ENCODE measurements at regions not wholly inside any gene's neighbourhood (a gene's known extent, or its start where the extent isn't known, plus 50 kb on each side); places are given as distances from the start of the nearest gene placed in this dataset.

DNA sequence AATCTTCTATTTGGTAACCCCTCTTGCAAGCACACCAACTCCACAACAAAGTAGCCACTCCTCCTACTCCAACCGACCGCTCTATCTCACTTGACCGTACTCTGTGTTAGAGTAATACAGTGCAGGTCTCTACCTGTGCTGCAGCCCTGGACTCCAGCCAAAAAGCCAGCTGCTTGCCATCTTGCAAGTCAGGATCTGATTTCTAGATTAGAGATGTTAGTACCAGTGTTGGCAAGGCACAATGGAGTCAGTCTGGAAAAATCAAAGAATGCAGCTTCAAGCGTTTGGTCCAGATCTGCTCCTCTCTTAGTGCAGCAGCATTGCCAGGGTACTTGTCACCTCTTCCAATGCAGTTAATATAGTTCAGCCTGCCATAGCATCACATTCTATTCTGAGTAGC is 477.6 kb downstream of the ZSWIM6 start:
- no peaks in the 10 kb centered on the region for H3K4me1 Mint-ChIP-seq (ENCODE audit: low read depth)
- H3K9me3 Mint-ChIP-seq, result no peaks in the 10 kb centered on the region
- no peaks in the 10 kb centered on the region for H3K36me3 Mint-ChIP-seq (ENCODE audit: insufficient read depth in 2 of 2)
- H3K27me3 Mint-ChIP-seq (ENCODE audit: low read depth), result no peaks in the 10 kb centered on the region
- ATAC-seq (replicated peaks in 1 of 2), result no peak
- no peak overlapping the region for H3K4me3 Mint-ChIP-seq
- DNase-seq, result no peak
- H3K27ac Mint-ChIP-seq, result no peak overlapping the region

GRCh38 chr5:61811052-61811451 is 479.0 kb downstream of the ZSWIM6 start:
- no peak for DNase-seq
- ATAC-seq (replicated peaks in 1 of 2), result no peak
- Mint-ChIP-seq H3K27me3 (ENCODE audit: low read depth) (no peaks in the 10 kb centered on the region), H3K4me3 (no peak overlapping the region), H3K4me1 (ENCODE audit: low read depth) (no peaks in the 10 kb centered on the region), H3K27ac (no peak overlapping the region), H3K9me3 (no peaks in the 10 kb centered on the region), H3K36me3 (ENCODE audit: insufficient read depth in 2 of 2) (no peaks in the 10 kb centered on the region)

- no peak for DNase-seq
- Mint-ChIP-seq H3K9me3 (no peaks in the 10 kb centered on the region), H3K4me3 (no peak overlapping the region), H3K36me3 (ENCODE audit: insufficient read depth in 2 of 2) (no peaks in the 10 kb centered on the region), H3K4me1 (ENCODE audit: low read depth) (no peaks in the 10 kb centered on the region), H3K27ac (no peak overlapping the region), H3K27me3 (ENCODE audit: low read depth) (peaks cover under 1% of the 10 kb centered on the region)
- ATAC-seq (replicated peaks in 1 of 2), result no peak
These were observed 481.3 kb downstream of the ZSWIM6 start for GRCh38 chr5:61813361-61813760.

- ATAC-seq (replicated peaks in 1 of 2) (no peak), DNase-seq (no peak)
- H3K27ac Mint-ChIP-seq, result no peak overlapping the region
- no peaks in the 10 kb centered on the region for H3K36me3 Mint-ChIP-seq (ENCODE audit: insufficient read depth in 2 of 2)
- no peaks in the 10 kb centered on the region for H3K4me1 Mint-ChIP-seq (ENCODE audit: low read depth)
- H3K4me3 Mint-ChIP-seq, result no peak overlapping the region
- H3K27me3 Mint-ChIP-seq (ENCODE audit: low read depth), result peaks cover 10% of the 10 kb centered on the region
- peaks cover 0 to 2% of the 10 kb centered on the region in 2 donors for H3K9me3 Mint-ChIP-seq
These were observed 483.3 kb downstream of the ZSWIM6 start for GRCh38 chr5:61815339-61815738.

- no peaks in the 10 kb centered on the region for H3K4me1 Mint-ChIP-seq (ENCODE audit: low read depth)
- ATAC-seq (replicated peaks in 1 of 2) (no peak), DNase-seq (no peak)
- H3K4me3 Mint-ChIP-seq, result no peak overlapping the region
- no peak overlapping the region for H3K27ac Mint-ChIP-seq
- peaks cover 0 to 2% of the 10 kb centered on the region in 2 donors for H3K9me3 Mint-ChIP-seq
- H3K27me3 Mint-ChIP-seq (ENCODE audit: low read depth), result peaks cover 10% of the 10 kb centered on the region
- no peaks in the 10 kb centered on the region for H3K36me3 Mint-ChIP-seq (ENCODE audit: insufficient read depth in 2 of 2)
These were observed 484.1 kb downstream of the ZSWIM6 start for GRCh38 chr5:61816146-61816545.

GRCh38 chr5:61816585-61817450 is 484.8 kb downstream of the ZSWIM6 start:
- no peaks in the 10 kb centered on the region for H3K36me3 Mint-ChIP-seq (ENCODE audit: insufficient read depth in 2 of 2)
- H3K27ac Mint-ChIP-seq, result no peak overlapping the region
- no peak for DNase-seq
- peaks cover 0 to 2% of the 10 kb centered on the region in 2 donors for H3K9me3 Mint-ChIP-seq
- no peak for ATAC-seq (replicated peaks in 1 of 2)
- H3K4me3 Mint-ChIP-seq, result no peak overlapping the region
- peaks cover 10% of the 10 kb centered on the region for H3K27me3 Mint-ChIP-seq (ENCODE audit: low read depth)
- H3K4me1 Mint-ChIP-seq (ENCODE audit: low read depth), result no peaks in the 10 kb centered on the region

GRCh38 chr5:61817472-61818326 is 485.6 kb downstream of the ZSWIM6 start:
- H3K36me3 Mint-ChIP-seq (ENCODE audit: insufficient read depth in 2 of 2), result no peaks in the 10 kb centered on the region
- H3K27me3 Mint-ChIP-seq (ENCODE audit: low read depth), result peaks cover 10% of the 10 kb centered on the region
- H3K4me3 Mint-ChIP-seq, result no peak overlapping the region
- peaks cover 0 to 2% of the 10 kb centered on the region in 2 donors for H3K9me3 Mint-ChIP-seq
- no peak for DNase-seq
- no peak for ATAC-seq (replicated peaks in 1 of 2)
- H3K27ac Mint-ChIP-seq, result no peak overlapping the region
- no peaks in the 10 kb centered on the region for H3K4me1 Mint-ChIP-seq (ENCODE audit: low read depth)

DNA sequence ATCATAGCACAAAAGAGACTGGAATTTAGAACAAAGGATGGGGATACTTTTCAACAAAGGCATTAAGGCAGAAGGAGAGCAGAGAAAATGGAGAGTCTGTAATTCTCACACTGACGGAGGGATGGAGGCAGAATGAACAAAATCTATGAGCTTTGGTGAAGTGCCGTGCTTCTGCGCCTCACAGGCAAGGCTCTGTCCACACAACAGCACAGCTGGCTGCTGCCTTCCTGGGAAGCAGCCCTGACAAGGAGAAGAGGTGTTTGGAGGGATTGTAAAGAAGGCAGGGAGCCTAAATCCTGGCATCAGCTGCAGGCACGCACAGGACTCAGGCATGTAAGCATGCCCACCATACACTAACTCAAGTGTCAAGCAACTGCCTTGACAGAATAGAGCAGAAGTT is 485.2 kb upstream of the KIF2A start:
- H3K36me3 Mint-ChIP-seq (ENCODE audit: insufficient read depth in 2 of 2), result no peaks in the 10 kb centered on the region
- no peak for DNase-seq
- no peak for ATAC-seq (replicated peaks in 1 of 2)
- no peaks in the 10 kb centered on the region for H3K4me1 Mint-ChIP-seq (ENCODE audit: low read depth)
- peaks cover 0 to 2% of the 10 kb centered on the region in 2 donors for H3K9me3 Mint-ChIP-seq
- H3K27me3 Mint-ChIP-seq (ENCODE audit: low read depth), result peaks cover 10% of the 10 kb centered on the region
- H3K27ac Mint-ChIP-seq, result no peak overlapping the region
- no peak overlapping the region for H3K4me3 Mint-ChIP-seq

DNA sequence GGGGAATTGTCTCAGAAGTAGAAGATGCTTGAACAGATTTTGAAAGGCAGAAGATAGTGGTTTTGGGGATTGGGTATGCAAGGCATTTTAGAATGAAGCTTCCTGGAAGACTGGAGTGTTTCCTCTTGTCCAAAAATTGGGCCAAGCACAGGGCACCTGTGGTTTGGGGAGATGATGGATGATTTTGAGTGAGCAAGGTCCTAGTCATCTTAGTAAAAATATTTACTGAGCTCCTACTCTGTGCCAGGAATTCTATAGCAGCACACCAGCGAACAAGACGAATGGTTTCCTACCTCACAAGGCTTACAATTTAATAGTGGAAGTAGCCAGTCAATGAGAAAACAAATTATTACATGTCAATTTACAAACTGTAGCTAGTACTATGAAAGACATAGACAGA is 484.4 kb upstream of the KIF2A start:
- Mint-ChIP-seq H3K27me3 (ENCODE audit: low read depth) (peaks cover 10% of the 10 kb centered on the region), H3K27ac (no peak overlapping the region), H3K9me3 (peaks cover 0 to 2% of the 10 kb centered on the region in 2 donors), H3K36me3 (ENCODE audit: insufficient read depth in 2 of 2) (no peaks in the 10 kb centered on the region), H3K4me1 (ENCODE audit: low read depth) (no peaks in the 10 kb centered on the region), H3K4me3 (no peak overlapping the region)
- DNase-seq (no peak), ATAC-seq (replicated peaks in 1 of 2) (no peak)

DNA sequence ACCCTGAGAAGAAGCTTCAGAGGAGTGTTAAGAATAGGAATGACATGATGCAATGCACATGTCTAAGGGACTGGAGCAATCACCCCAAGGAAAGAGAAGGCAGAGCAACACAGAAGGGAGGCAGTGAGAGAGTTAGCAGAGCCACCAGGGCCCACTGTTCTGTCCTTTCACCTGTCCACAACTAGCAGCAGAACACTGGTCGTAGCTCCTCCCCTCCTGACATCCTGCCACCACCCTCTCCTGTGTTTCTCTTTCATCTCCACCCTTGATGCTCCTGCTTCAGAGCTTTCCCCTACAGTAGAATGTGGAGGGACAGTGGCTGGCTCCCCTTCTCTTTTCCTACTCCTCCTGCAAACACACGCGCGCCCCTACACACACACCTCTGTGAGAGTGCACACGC is 483.4 kb upstream of the KIF2A start:
- H3K4me3 Mint-ChIP-seq, result no peak overlapping the region
- no peak for DNase-seq
- H3K27me3 Mint-ChIP-seq (ENCODE audit: low read depth), result peaks cover 10% of the 10 kb centered on the region
- no peak for ATAC-seq (replicated peaks in 1 of 2)
- H3K4me1 Mint-ChIP-seq (ENCODE audit: low read depth), result no peaks in the 10 kb centered on the region
- H3K9me3 Mint-ChIP-seq, result peaks cover 0 to 2% of the 10 kb centered on the region in 2 donors
- no peaks in the 10 kb centered on the region for H3K36me3 Mint-ChIP-seq (ENCODE audit: insufficient read depth in 2 of 2)
- no peak overlapping the region for H3K27ac Mint-ChIP-seq

DNA sequence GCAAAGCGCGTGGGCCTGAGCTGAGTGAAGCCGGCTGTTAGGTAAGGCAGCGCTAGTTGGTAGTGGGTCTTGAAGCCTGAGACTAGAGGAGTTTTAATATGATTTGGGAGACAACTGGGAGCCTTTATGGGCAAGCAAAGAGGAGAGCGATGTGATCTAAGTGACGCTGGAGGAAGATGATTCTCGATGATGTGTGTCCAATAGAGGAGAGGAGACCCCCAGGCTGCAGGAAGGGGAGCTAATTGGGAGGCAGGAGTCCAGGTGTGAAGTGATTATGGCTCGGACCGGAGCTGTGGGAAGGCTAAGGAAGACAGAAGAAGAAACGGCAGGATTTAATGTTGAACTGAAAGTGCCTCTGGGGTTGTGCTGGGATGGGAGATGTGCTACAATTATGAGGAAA is 482.9 kb upstream of the KIF2A start:
- no peak for DNase-seq
- Mint-ChIP-seq H3K9me3 (peaks cover 0 to 2% of the 10 kb centered on the region in 2 donors), H3K27me3 (ENCODE audit: low read depth) (peaks cover 10% of the 10 kb centered on the region), H3K4me3 (no peak overlapping the region), H3K4me1 (ENCODE audit: low read depth) (no peaks in the 10 kb centered on the region), H3K27ac (no peak overlapping the region), H3K36me3 (ENCODE audit: insufficient read depth in 2 of 2) (no peaks in the 10 kb centered on the region)
- no peak for ATAC-seq (replicated peaks in 1 of 2)

GRCh38 chr5:61823781-61824180 is 482.2 kb upstream of the KIF2A start:
- Mint-ChIP-seq H3K4me1 (ENCODE audit: low read depth) (no peaks in the 10 kb centered on the region), H3K9me3 (peaks cover 0 to 2% of the 10 kb centered on the region in 2 donors), H3K4me3 (no peak overlapping the region), H3K27me3 (ENCODE audit: low read depth) (peaks cover 6% of the 10 kb centered on the region), H3K36me3 (ENCODE audit: insufficient read depth in 2 of 2) (no peaks in the 10 kb centered on the region), H3K27ac (no peak overlapping the region)
- DNase-seq, result no peak
- no peak for ATAC-seq (replicated peaks in 1 of 2)

- ATAC-seq (replicated peaks in 1 of 2), result no peak
- no peak for DNase-seq
- H3K36me3 Mint-ChIP-seq (ENCODE audit: insufficient read depth in 2 of 2), result no peaks in the 10 kb centered on the region
- peaks cover 3% of the 10 kb centered on the region for H3K27me3 Mint-ChIP-seq (ENCODE audit: low read depth)
- no peaks in the 10 kb centered on the region for H3K4me1 Mint-ChIP-seq (ENCODE audit: low read depth)
- H3K27ac Mint-ChIP-seq, result no peak overlapping the region
- peaks cover 0 to under 1% of the 10 kb centered on the region in 2 donors for H3K9me3 Mint-ChIP-seq
- H3K4me3 Mint-ChIP-seq, result no peak overlapping the region
These were observed 481.6 kb upstream of the KIF2A start for GRCh38 chr5:61824396-61824795.

All from activated T-cell treated with anti-CD3 and anti-CD28 coated beads, Interleukin-2, amount 50 U/mL, for 72 hours (primary cell).